ENCODE measurements at regions not wholly inside any gene's neighbourhood (a gene's known extent, or its start where the extent isn't known, plus 50 kb on each side); places are given as distances from the start of the nearest gene placed in this dataset.
"Not testable (repeated sequence)": the region's sequence is repeated elsewhere in the genome, so short reads cannot be mapped to it uniquely, and the experiment has no call there.

DNA sequence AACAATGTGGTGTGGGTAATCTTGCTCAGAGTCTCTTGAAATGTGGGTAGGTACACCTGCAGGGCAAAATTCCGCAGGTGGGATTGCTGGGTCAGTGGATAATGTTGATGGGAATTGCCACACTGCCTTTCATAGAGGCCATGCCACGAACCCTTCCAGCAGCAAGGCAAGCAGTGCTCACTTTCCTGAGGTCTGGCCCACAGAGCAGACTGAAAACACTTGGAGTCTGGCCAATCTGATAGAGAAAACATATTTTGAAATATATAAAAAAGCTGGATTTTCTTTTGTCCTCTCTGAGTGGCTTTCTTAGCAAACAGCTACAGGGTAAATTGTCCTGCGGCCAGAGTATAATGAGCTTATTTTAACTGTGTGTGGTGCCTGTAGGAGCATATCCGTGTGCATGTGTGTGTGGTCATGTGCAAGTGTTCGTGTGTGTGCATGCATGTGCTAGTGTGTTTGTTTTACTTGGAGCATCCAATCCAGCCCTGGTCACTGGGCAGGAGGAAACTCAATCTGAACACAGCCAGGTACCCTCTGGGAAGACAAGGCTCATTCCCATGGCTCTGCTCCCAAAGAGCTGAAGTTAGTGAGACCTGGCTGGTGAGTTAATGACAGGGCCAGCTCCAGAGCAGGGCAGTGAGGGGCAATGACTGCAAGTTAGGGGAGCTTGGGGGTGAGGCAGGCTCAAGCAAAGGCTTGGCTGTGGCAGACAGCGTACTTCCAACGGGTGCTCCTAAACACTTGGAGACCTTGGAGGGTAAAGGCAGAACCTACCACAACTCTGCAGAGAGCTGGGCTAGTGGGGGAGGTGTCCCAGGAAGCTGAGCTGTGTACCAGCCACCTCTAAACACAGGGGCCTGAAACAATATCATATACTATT lies 91.3 kb downstream of the PLXNA1 start:
- no peak overlapping the region for H3K27ac Mint-ChIP-seq (ENCODE audit: unreplicated experiment)
- no TSS peak for BruUV-seq (replicated peaks)
- no peak for DNase-seq
- H3K36me3 Mint-ChIP-seq (ENCODE audit: insufficient read depth, unreplicated experiment): no peaks in the 10 kb centered on the region
- intact Hi-C loops (cut with micrococcal nuclease; ENCODE audit: unreplicated experiment): no loop called here
- H3K4me1 Mint-ChIP-seq (ENCODE audit: low read depth, unreplicated experiment): no peaks in the 10 kb centered on the region
- TF ChIP-seq, protein P1, sequence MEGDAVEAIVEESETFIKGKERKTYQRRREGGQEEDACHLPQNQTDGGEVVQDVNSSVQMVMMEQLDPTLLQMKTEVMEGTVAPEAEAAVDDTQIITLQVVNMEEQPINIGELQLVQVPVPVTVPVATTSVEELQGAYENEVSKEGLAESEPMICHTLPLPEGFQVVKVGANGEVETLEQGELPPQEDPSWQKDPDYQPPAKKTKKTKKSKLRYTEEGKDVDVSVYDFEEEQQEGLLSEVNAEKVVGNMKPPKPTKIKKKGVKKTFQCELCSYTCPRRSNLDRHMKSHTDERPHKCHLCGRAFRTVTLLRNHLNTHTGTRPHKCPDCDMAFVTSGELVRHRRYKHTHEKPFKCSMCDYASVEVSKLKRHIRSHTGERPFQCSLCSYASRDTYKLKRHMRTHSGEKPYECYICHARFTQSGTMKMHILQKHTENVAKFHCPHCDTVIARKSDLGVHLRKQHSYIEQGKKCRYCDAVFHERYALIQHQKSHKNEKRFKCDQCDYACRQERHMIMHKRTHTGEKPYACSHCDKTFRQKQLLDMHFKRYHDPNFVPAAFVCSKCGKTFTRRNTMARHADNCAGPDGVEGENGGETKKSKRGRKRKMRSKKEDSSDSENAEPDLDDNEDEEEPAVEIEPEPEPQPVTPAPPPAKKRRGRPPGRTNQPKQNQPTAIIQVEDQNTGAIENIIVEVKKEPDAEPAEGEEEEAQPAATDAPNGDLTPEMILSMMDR (IDR thresholded peaks at IDR 0.05; ENCODE audit: unreplicated experiment): no peak
- CTCF ChIA-PET: interaction anchor here (0.6 to 1.1 kb wide), 4 partner anchors 11 to 27 kb away, joined by 3 read pairs; no protein-coding TSS in a partner anchor
- peaks cover 58% of the 10 kb centered on the region for H3K27me3 Mint-ChIP-seq (ENCODE audit: unreplicated experiment)
- no peak overlapping the region for H3K4me3 Mint-ChIP-seq (ENCODE audit: low read depth, unreplicated experiment)
- no peaks in the 10 kb centered on the region for H3K9me3 Mint-ChIP-seq (ENCODE audit: low read depth, unreplicated experiment)

DNA sequence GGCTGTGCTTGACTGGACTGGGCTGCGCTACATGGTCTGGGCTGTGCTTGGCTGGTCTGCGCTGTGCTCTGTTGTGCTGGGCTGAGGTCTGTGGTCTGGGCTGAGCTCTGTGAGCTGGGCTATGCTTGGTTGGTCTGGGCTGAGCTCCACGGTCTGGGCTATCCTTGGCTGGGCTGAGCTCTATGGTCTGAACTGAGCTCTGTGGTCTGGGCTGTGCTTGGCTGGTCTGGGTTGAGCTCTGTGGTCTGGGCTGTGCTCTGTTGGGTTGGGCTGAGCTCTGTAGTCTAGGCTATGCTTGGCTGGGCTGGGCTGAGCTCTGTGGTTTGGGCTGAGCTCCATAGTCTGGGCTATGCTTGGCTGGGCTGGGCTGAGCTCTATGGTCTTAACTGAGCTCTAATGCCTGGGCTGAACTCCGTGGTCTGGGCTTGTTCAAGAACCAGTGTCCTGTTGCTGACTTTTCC lies 92.0 kb downstream of the PLXNA1 start:
- Mint-ChIP-seq H3K36me3 (ENCODE audit: insufficient read depth, unreplicated experiment) (no peaks in the 10 kb centered on the region), H3K4me3 (ENCODE audit: low read depth, unreplicated experiment) (no peak overlapping the region), H3K4me1 (ENCODE audit: low read depth, unreplicated experiment) (no peaks in the 10 kb centered on the region), H3K27me3 (ENCODE audit: unreplicated experiment) (peaks cover 54% of the 10 kb centered on the region), H3K27ac (ENCODE audit: unreplicated experiment) (no peak overlapping the region), H3K9me3 (ENCODE audit: low read depth, unreplicated experiment) (no peaks in the 10 kb centered on the region)
- DNase-seq: peak; percentile 21
- CTCF ChIA-PET: interaction anchor here (0.6 to 1.1 kb wide), 4 partner anchors 12 to 26 kb away, joined by 3 read pairs; no protein-coding TSS in a partner anchor
- no TSS peak for BruUV-seq (replicated peaks)
- TF ChIP-seq, protein P1 (IDR thresholded peaks at IDR 0.05; ENCODE audit: unreplicated experiment): no peak
- intact Hi-C loops (cut with micrococcal nuclease; ENCODE audit: unreplicated experiment): no loop called here

DNA sequence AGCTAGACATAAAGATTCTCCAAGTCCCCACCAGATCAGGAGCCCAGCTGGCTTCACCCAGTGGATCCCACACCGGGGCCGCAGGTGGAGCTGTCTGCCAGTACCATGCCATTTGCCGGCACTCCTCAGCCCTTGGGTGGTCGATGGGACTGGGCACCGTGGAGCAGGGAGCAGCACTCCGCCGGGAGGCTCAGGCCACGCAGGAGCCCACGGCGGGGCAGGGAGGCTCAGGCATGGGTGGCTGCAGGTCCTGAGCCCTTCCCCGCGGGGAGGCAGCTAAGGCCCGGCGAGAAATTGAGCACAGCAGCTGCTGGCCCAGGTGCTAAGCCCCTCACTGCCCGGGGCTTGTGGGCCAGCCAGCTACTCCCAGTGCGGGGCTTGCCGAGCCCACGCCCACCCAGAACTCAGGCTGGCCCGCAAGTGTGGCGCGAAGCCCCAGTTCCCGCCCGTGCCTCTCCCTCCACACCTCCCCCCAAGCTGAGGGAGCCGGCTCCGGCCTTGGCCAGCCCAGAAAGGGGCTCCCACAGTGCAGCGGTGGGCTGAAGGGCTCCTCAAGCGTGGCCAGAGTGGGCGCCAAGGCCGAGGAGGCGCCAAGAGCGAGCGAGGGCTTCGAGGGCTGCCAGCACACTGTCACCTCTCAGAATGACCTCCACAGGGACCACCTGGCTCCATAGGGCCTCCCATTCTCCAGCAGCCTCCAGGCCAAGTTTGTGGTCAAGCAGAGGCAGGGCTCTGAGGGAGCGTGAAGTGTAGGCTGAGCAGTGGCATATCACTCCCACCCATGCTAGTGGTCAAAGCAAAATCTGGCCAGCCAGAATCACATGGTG lies 93.5 kb downstream of the PLXNA1 start:
- intact Hi-C loops (cut with micrococcal nuclease; ENCODE audit: unreplicated experiment); BruUV-seq (replicated peaks); H3K36me3 Mint-ChIP-seq (ENCODE audit: insufficient read depth, unreplicated experiment); H3K27ac Mint-ChIP-seq (ENCODE audit: unreplicated experiment); H3K9me3 Mint-ChIP-seq (ENCODE audit: low read depth, unreplicated experiment); DNase-seq; H3K4me3 Mint-ChIP-seq (ENCODE audit: low read depth, unreplicated experiment); H3K4me1 Mint-ChIP-seq (ENCODE audit: low read depth, unreplicated experiment): not testable (repeated sequence)
- CTCF ChIA-PET: interaction anchor here (0.8 to 1.1 kb wide), 2 partner anchors 16 to 18 kb away, joined by 3 read pairs; no protein-coding TSS in a partner anchor
- peaks cover 54% of the 10 kb centered on the region for H3K27me3 Mint-ChIP-seq (ENCODE audit: unreplicated experiment)

DNA sequence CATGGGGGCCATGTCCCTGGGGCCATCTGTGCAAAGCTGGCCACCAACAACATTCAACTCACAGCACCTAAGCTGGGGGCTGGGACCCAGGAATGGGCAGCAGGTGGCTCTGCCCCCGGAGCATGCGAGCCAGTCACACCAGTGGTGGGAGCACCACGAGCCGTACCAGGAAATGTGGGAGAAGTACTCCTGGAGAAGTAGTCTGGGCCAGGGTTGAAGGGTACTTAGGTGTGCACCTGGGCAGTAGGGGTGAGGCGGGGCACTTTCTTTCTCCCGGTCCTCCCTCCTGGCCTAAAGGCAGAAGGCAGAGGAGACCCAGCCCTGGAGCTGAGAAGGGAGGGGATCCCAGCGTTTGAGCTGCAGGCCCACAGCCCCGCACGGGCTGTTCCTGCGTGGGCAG lies 94.2 kb downstream of the PLXNA1 start:
- H3K9me3 Mint-ChIP-seq (ENCODE audit: low read depth, unreplicated experiment): no peaks in the 10 kb centered on the region
- DNase-seq: no peak
- no TSS peak for BruUV-seq (replicated peaks)
- H3K4me3 Mint-ChIP-seq (ENCODE audit: low read depth, unreplicated experiment): no peak overlapping the region
- no peaks in the 10 kb centered on the region for H3K36me3 Mint-ChIP-seq (ENCODE audit: insufficient read depth, unreplicated experiment)
- CTCF ChIA-PET: no interaction called here
- no peaks in the 10 kb centered on the region for H3K4me1 Mint-ChIP-seq (ENCODE audit: low read depth, unreplicated experiment)
- TF ChIP-seq, protein P1 (IDR thresholded peaks at IDR 0.05; ENCODE audit: unreplicated experiment): no peak
- intact Hi-C loops (cut with micrococcal nuclease; ENCODE audit: unreplicated experiment): no loop called here
- no peak overlapping the region for H3K27ac Mint-ChIP-seq (ENCODE audit: unreplicated experiment)
- H3K27me3 Mint-ChIP-seq (ENCODE audit: unreplicated experiment): peaks cover 54% of the 10 kb centered on the region
